ENCODE measurements at regions not wholly inside any gene's neighbourhood (a gene's known extent, or its start where the extent isn't known, plus 50 kb on each side); places are given as distances from the start of the nearest gene placed in this dataset.

- no peak for DNase-seq (ENCODE audit: low spot score)
Measured at GRCh38 chr5:6006838-6007314, 371.5 kb downstream of the MED10 start.

- DNase-seq (ENCODE audit: low spot score) = no peak
Measured at GRCh38 chr5:6003040-6003825, 375.1 kb downstream of the MED10 start.

GRCh38 chr5:6000867-6001266 is 377.5 kb downstream of the MED10 start:
- no peak for DNase-seq (ENCODE audit: low spot score)

GRCh38 chr5:5995819-5996218 is 382.5 kb downstream of the MED10 start:
- no peak for DNase-seq (ENCODE audit: low spot score)

- no peak for DNase-seq (ENCODE audit: low spot score)
Measured at GRCh38 chr5:5986492-5987178, 391.7 kb downstream of the MED10 start.

- no peak for DNase-seq (ENCODE audit: low spot score)
Measured at GRCh38 chr5:5985332-5985731, 393.0 kb downstream of the MED10 start.

- DNase-seq (ENCODE audit: low spot score) = no peak
Measured at GRCh38 chr5:5983261-5983980, 394.9 kb downstream of the MED10 start.

- DNase-seq (ENCODE audit: low spot score) = no peak
Measured at GRCh38 chr5:5981562-5981961, 396.8 kb downstream of the MED10 start.

GRCh38 chr5:5980538-5980895 is 397.8 kb downstream of the MED10 start:
- DNase-seq (ENCODE audit: low spot score) = no peak

GRCh38 chr5:5979761-5980537 is 398.4 kb downstream of the MED10 start:
- DNase-seq (ENCODE audit: low spot score) = no peak

GRCh38 chr5:5979377-5979760 is 399.0 kb downstream of the MED10 start:
- DNase-seq (ENCODE audit: low spot score) = no peak

GRCh38 chr5:5978501-5979376 is 399.6 kb downstream of the MED10 start:
- DNase-seq (ENCODE audit: low spot score) = no peak

- no peak for DNase-seq (ENCODE audit: low spot score)
Measured at GRCh38 chr5:5971203-5971602, 407.1 kb downstream of the MED10 start.

- no peak for DNase-seq (ENCODE audit: low spot score)
Measured at GRCh38 chr5:5969942-5970483, 408.3 kb downstream of the MED10 start.

- no peak for DNase-seq (ENCODE audit: low spot score)
Measured at GRCh38 chr5:5968981-5969380, 409.4 kb downstream of the MED10 start.

- no peak for DNase-seq (ENCODE audit: low spot score)
Measured at GRCh38 chr5:5967944-5968343, 410.4 kb downstream of the MED10 start.

GRCh38 chr5:5967373-5967772 is 411.0 kb downstream of the MED10 start:
- no peak for DNase-seq (ENCODE audit: low spot score)

GRCh38 chr5:5965132-5965531 is 413.2 kb downstream of the MED10 start:
- DNase-seq (ENCODE audit: low spot score) = no peak

GRCh38 chr5:5964347-5964746 is 414.0 kb downstream of the MED10 start:
- DNase-seq (ENCODE audit: low spot score) = no peak

GRCh38 chr5:5957737-5958136 is 420.6 kb downstream of the MED10 start:
- DNase-seq (ENCODE audit: low spot score) = no peak

- no peak for DNase-seq (ENCODE audit: low spot score)
Measured at GRCh38 chr5:5954275-5954598, 424.1 kb downstream of the MED10 start.
